HepG2 (cell line): ENCODE measurements at regions not wholly inside any gene's neighbourhood (a gene's known extent, or its start where the extent isn't known, plus 50 kb on each side); places are given as distances from the start of the nearest gene placed in this dataset.

Source experiments
- EP300 ChIP-seq, 3 experiments: sonication (generic) in 1 of 3; formaldehyde crosslinking in 1 of 3; IDR thresholded peaks; 2 replicates each; pipeline versions ENCODE4 v1.5.1 to v1.6.1; 2011 to 2020; ENCODE audit warnings: low read depth in 2 of 3, low read length in 2 of 3, borderline replicate concordance in 1 of 3, improper control_type of control experiment in 1 of 3, mild to moderate bottlenecking in 1 of 3, missing genetic modification reagents in 1 of 3, moderate library complexity in 1 of 3
- FOSL1 ChIP-seq: sonication (generic); formaldehyde crosslinking; IDR thresholded peaks from 2 replicates; pipeline ENCODE4 v1.9.0; 2021; ENCODE audit warnings: missing genetic modification reagents, borderline replicate concordance
- HCFC1 ChIP-seq: fragments of 150-350 bp; IDR thresholded peaks from 2 replicates; pipeline ENCODE4 v1.6.1; 2014; ENCODE audit warnings: low read depth, low read length
- MAX ChIP-seq: IDR thresholded peaks from 2 replicates; pipeline ENCODE4 v1.6.1; 2012; ENCODE audit warnings: inconsistent platforms
- TSC22D2 ChIP-seq: sonication (generic); formaldehyde crosslinking; IDR thresholded peaks from 2 replicates; pipeline ENCODE4 v1.5.1; 2020; ENCODE audit warnings: missing genetic modification reagents, mild to moderate bottlenecking, borderline replicate concordance
- ZBTB3 ChIP-seq: sonication (generic); formaldehyde crosslinking; IDR thresholded peaks from 2 replicates; pipeline ENCODE4 v1.4.0; 2020; ENCODE audit warnings: low read depth, mild to moderate bottlenecking, moderate library complexity, missing genetic modification reagents, borderline replicate concordance
- ZBTB8A ChIP-seq: sonication (generic); formaldehyde crosslinking; IDR thresholded peaks from 2 replicates; pipeline ENCODE4 v1.4.0; 2020; ENCODE audit warnings: mild to moderate bottlenecking, low read depth, missing genetic modification reagents, borderline replicate concordance
- ZNF282 ChIP-seq: fragments of 450-650 bp; IDR thresholded peaks from 2 replicates; pipeline ENCODE4 v1.6.1; 2018; ENCODE audit not compliant: partially characterized antibody
- ZNF331 ChIP-seq: sonication (generic); formaldehyde crosslinking; IDR thresholded peaks from 2 replicates; pipeline ENCODE4 v1.4.0; 2020; ENCODE audit warnings: missing genetic modification reagents
- ZNF703 ChIP-seq: sonication (generic); formaldehyde crosslinking; IDR thresholded peaks from 2 replicates; pipeline ENCODE4 v1.5.1; 2020; ENCODE audit warnings: missing genetic modification reagents, mild to moderate bottlenecking, moderate library complexity, borderline replicate concordance
- TF ChIP-seq, protein P1 (sequence below): sonication (generic); formaldehyde crosslinking; IDR thresholded peaks from 2 replicates; pipeline ENCODE4 v1.4.0; 2020; ENCODE audit warnings: missing genetic modification reagents, mild to moderate bottlenecking, borderline replicate concordance
- TF ChIP-seq, protein P2 (sequence below): sonication (generic); formaldehyde crosslinking; IDR thresholded peaks from 2 replicates; pipeline ENCODE4 v1.8.1; 2023; ENCODE audit warnings: missing genetic modification reagents, inconsistent platforms, borderline replicate concordance

DNA sequence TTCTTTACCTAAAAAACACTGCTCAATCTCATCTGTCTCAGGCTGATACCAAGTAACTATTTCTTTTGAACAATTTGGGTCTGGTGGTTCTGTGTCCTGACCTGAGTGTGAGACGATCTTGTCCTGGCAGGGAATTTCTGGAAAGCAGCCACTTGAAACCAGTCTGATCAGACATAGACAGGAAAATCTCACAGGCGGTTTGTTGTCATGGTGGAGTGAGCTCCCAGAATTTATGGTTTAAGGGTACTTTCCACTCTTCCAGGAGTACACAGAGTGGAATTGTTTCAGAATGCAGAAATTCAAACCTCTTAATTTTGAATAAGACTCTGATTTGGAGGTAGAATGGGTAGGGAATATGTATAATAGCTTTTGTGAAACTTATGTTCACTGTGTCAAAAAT is 268.2 kb downstream of the ISL1 start:
- no peak for TF ChIP-seq HCFC1
- no peak for TF ChIP-seq ZNF703 (CRISPR knock-in tag)
- TF ChIP-seq, protein P1, sequence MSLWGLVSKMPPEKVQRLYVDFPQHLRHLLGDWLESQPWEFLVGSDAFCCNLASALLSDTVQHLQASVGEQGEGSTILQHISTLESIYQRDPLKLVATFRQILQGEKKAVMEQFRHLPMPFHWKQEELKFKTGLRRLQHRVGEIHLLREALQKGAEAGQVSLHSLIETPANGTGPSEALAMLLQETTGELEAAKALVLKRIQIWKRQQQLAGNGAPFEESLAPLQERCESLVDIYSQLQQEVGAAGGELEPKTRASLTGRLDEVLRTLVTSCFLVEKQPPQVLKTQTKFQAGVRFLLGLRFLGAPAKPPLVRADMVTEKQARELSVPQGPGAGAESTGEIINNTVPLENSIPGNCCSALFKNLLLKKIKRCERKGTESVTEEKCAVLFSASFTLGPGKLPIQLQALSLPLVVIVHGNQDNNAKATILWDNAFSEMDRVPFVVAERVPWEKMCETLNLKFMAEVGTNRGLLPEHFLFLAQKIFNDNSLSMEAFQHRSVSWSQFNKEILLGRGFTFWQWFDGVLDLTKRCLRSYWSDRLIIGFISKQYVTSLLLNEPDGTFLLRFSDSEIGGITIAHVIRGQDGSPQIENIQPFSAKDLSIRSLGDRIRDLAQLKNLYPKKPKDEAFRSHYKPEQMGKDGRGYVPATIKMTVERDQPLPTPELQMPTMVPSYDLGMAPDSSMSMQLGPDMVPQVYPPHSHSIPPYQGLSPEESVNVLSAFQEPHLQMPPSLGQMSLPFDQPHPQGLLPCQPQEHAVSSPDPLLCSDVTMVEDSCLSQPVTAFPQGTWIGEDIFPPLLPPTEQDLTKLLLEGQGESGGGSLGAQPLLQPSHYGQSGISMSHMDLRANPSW (CRISPR knock-in tag): no peak
- no peak for TF ChIP-seq FOSL1
- TF ChIP-seq ZNF282: no peak
- TF ChIP-seq EP300 (IDR thresholded peaks at IDR 0.05; ENCODE audit: low read depth in 2 of 2, low read length in 2 of 2): no peak
- TF ChIP-seq EP300 (CRISPR knock-in tag; IDR thresholded peaks at IDR 0.05; ENCODE audit: borderline replicate concordance): no peak
- no peak for TF ChIP-seq ZBTB8A (CRISPR knock-in tag)
- no peak for TF ChIP-seq MAX
- TF ChIP-seq, protein P2, sequence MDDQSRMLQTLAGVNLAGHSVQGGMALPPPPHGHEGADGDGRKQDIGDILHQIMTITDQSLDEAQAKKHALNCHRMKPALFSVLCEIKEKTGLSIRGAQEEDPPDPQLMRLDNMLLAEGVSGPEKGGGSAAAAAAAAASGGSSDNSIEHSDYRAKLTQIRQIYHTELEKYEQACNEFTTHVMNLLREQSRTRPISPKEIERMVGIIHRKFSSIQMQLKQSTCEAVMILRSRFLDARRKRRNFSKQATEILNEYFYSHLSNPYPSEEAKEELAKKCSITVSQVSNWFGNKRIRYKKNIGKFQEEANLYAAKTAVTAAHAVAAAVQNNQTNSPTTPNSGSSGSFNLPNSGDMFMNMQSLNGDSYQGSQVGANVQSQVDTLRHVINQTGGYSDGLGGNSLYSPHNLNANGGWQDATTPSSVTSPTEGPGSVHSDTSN (CRISPR knock-in tag): no peak
- no peak for TF ChIP-seq ZBTB3 (CRISPR knock-in tag)
- no peak for TF ChIP-seq TSC22D2
- TF ChIP-seq ZNF331: no peak
